ENCODE measurements at regions not wholly inside any gene's neighbourhood (a gene's known extent, or its start where the extent isn't known, plus 50 kb on each side); places are given as distances from the start of the nearest gene placed in this dataset.

GRCh38 chr4:57442241-57442640, 332.1 kb upstream of the IGFBP7 start:
- WGBS, 2 donors: 28 to 32% methylated on average over 7 of the region's 7 CpGs
- no peak for DNase-seq (ENCODE audit: low spot score in 2 of 2)
- no peak overlapping the region for H3K27ac ChIP-seq

GRCh38 chr4:57437649-57438048, 327.5 kb upstream of the IGFBP7 start:
- no peak for DNase-seq (ENCODE audit: low spot score in 2 of 2)
- Histone ChIP-seq H3K4me1 (peaks cover 0 to 2% (median 0%) of the 10 kb centered on the region in 4 donors), H3K27ac (no peak overlapping the region), H3K27me3 (no peaks in the 10 kb centered on the region), H3K4me3 (no peak overlapping the region), H3K36me3 (no peaks in the 10 kb centered on the region), H3K9me3 (no peaks in the 10 kb centered on the region)
- no peak for TF ChIP-seq CTCF (IDR thresholded peaks at IDR 0.05)
- TF ChIP-seq EP300 (IDR thresholded peaks at IDR 0.05): no peak
- no peak for TF ChIP-seq POLR2A (IDR thresholded peaks at IDR 0.05)
- 70 to 74% methylated on average over 7 to 8 of the region's 8 CpGs for WGBS, 2 donors

More at GRCh38 chr4:57442241-57442640, 332.1 kb upstream of the IGFBP7 start:
- H3K9me3 ChIP-seq: no peaks in the 10 kb centered on the region
- TF ChIP-seq EP300 (IDR thresholded peaks at IDR 0.05) (no peak), CTCF (IDR thresholded peaks at IDR 0.05) (no peak)
- H3K4me3 ChIP-seq: no peak overlapping the region
- H3K4me1 ChIP-seq: peaks cover 0 to 5% (median 0%) of the 10 kb centered on the region in 4 donors
- H3K27me3 ChIP-seq: no peaks in the 10 kb centered on the region
- H3K36me3 ChIP-seq: no peaks in the 10 kb centered on the region

- H3K4me3 ChIP-seq: no peak overlapping the region
- WGBS, 2 donors: 64 to 74% methylated on average over 3 of the region's 3 CpGs
- DNase-seq (ENCODE audit: low spot score in 2 of 2): no peak
- H3K27me3 ChIP-seq: no peaks in the 10 kb centered on the region
- no peak overlapping the region for H3K27ac ChIP-seq
- H3K36me3 ChIP-seq: no peaks in the 10 kb centered on the region
- no peaks in the 10 kb centered on the region for H3K4me1 ChIP-seq
- H3K9me3 ChIP-seq: no peaks in the 10 kb centered on the region
- no peak for TF ChIP-seq EP300 (IDR thresholded peaks at IDR 0.05)
- TF ChIP-seq CTCF (IDR thresholded peaks at IDR 0.05): no peak
- no peak for TF ChIP-seq POLR2A (IDR thresholded peaks at IDR 0.05)
Observed at GRCh38 chr4:57435300-57435699, 325.1 kb upstream of the IGFBP7 start.

DNA sequence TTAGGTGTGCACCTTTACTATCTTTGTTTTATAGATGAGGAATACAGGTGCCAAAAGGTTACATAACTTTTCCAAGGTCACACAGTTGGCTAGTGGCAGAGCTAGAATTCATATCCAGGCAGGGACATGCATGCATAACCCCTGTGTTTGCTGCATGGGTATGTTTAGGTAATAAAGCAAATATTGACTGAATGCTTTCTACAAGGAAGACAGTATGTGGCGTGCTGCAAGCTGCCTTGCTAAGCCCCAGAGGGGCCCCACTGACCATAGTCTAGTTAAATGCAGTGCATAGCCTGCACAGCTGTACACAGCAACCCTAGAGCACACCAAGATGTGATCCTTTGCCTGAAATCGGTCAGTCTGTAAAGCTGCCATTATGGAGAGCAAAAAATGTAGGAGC, 320.5 kb upstream of the IGFBP7 start:
- 52 to 81% methylated on average over 2 of the region's 2 CpGs for WGBS, 2 donors
- no peaks in the 10 kb centered on the region for H3K36me3 ChIP-seq
- TF ChIP-seq POLR2A (IDR thresholded peaks at IDR 0.05) (no peak), EP300 (IDR thresholded peaks at IDR 0.05) (no peak), CTCF (IDR thresholded peaks at IDR 0.05) (no peak)
- H3K4me3 ChIP-seq: no peak overlapping the region
- H3K27ac ChIP-seq: no peak overlapping the region
- no peaks in the 10 kb centered on the region for H3K27me3 ChIP-seq
- H3K4me1 ChIP-seq: peaks cover 0 to 11% (median 0%) of the 10 kb centered on the region in 4 donors
- H3K9me3 ChIP-seq: no peaks in the 10 kb centered on the region
- DNase-seq (ENCODE audit: low spot score in 2 of 2): no peak

- Histone ChIP-seq H3K27ac (no peak overlapping the region), H3K9me3 (no peaks in the 10 kb centered on the region), H3K36me3 (no peaks in the 10 kb centered on the region), H3K4me3 (no peak overlapping the region), H3K4me1 (peaks cover 0 to 29% (median 2%) of the 10 kb centered on the region in 4 donors), H3K27me3 (no peaks in the 10 kb centered on the region)
- TF ChIP-seq EP300 (IDR thresholded peaks at IDR 0.05) (no peak), CTCF (IDR thresholded peaks at IDR 0.05) (peak; percentile 46 to 71 (median 69)), POLR2A (IDR thresholded peaks at IDR 0.05) (no peak)
- WGBS, 2 donors: 9% methylated on average over 11 of the region's 11 CpGs
- DNase-seq (ENCODE audit: low spot score in 2 of 2): peak; percentile 21 to 60
Observed at GRCh38 chr4:57426779-57427395, 316.7 kb upstream of the IGFBP7 start.
